ENCODE measurements at regions not wholly inside any gene's neighbourhood (a gene's known extent, or its start where the extent isn't known, plus 50 kb on each side); places are given as distances from the start of the nearest gene placed in this dataset.

GRCh38 chr4:74654230-74654681 lies 140.1 kb downstream of the BTC start:
- TF ChIP-seq, protein P1, sequence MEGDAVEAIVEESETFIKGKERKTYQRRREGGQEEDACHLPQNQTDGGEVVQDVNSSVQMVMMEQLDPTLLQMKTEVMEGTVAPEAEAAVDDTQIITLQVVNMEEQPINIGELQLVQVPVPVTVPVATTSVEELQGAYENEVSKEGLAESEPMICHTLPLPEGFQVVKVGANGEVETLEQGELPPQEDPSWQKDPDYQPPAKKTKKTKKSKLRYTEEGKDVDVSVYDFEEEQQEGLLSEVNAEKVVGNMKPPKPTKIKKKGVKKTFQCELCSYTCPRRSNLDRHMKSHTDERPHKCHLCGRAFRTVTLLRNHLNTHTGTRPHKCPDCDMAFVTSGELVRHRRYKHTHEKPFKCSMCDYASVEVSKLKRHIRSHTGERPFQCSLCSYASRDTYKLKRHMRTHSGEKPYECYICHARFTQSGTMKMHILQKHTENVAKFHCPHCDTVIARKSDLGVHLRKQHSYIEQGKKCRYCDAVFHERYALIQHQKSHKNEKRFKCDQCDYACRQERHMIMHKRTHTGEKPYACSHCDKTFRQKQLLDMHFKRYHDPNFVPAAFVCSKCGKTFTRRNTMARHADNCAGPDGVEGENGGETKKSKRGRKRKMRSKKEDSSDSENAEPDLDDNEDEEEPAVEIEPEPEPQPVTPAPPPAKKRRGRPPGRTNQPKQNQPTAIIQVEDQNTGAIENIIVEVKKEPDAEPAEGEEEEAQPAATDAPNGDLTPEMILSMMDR (IDR thresholded peaks at IDR 0.05; ENCODE audit: low read depth, low read length, poor library complexity, severe bottlenecking), result no peak
- TF ChIP-seq EZH2phosphoT487 (IDR thresholded peaks at IDR 0.05; ENCODE audit: borderline replicate concordance, low read length), result no peak
